ENCODE measurements at regions not wholly inside any gene's neighbourhood (a gene's known extent, or its start where the extent isn't known, plus 50 kb on each side); places are given as distances from the start of the nearest gene placed in this dataset.

- intact Hi-C loops (cut with micrococcal nuclease) = no loop called here
- no peak overlapping the region for H3K9ac ChIP-seq (ENCODE audit: insufficient read depth, low read length, poor library complexity, severe bottlenecking)
- H3K27ac ChIP-seq (ENCODE audit: low read depth in 1 of 2, low read length in 2 of 2) = no peak overlapping the region
- WGBS (ENCODE audit: insufficient coverage) = 63% methylated on average over 3 of the region's 4 CpGs
- TF ChIP-seq CTCF (IDR thresholded peaks at IDR 0.05) = no peak
- no peak overlapping the region for H3K4me2 ChIP-seq (replicated peaks; ENCODE audit: extremely low read depth, low read length, poor library complexity, severe bottlenecking)
- DNase-seq = no peak
- no peaks in the 10 kb centered on the region for H3K4me1 Mint-ChIP-seq
- H3K9me3 Mint-ChIP-seq = peaks cover 0 to 2% (median 0%) of the 10 kb centered on the region in 7 donors
- H3K27me3 Mint-ChIP-seq (ENCODE audit: low read depth in 3 of 3) = no peaks in the 10 kb centered on the region
- no peaks in the 10 kb centered on the region for H3K27me3 ChIP-seq (ENCODE audit: control insufficient read depth in 2 of 2, insufficient read depth in 2 of 2, low read length in 2 of 2)
- H3K4me3 Mint-ChIP-seq = no peak overlapping the region
- H3K36me3 ChIP-seq (replicated peaks in 1 of 2; ENCODE audit: control insufficient read depth in 1 of 2, insufficient read depth in 2 of 2, low read length in 2 of 2) = no peaks in the 10 kb centered on the region
- H3K4me1 ChIP-seq (ENCODE audit: control insufficient read depth in 1 of 2, insufficient read depth in 2 of 2, low read length in 2 of 2) = no peaks in the 10 kb centered on the region
- H3K9me3 ChIP-seq (replicated peaks in 1 of 2; ENCODE audit: control insufficient read depth in 1 of 2, insufficient read depth in 1 of 2, low read length in 2 of 2) = no peaks in the 10 kb centered on the region
- H3K27ac Mint-ChIP-seq = no peak overlapping the region
- no peaks in the 10 kb centered on the region for H3K36me3 Mint-ChIP-seq
- H3K79me2 ChIP-seq (ENCODE audit: insufficient read depth, low read length) = no peaks in the 10 kb centered on the region
- H4K20me1 ChIP-seq (ENCODE audit: insufficient read depth, low read length) = no peaks in the 10 kb centered on the region
- no peak overlapping the region for H2AFZ ChIP-seq (ENCODE audit: insufficient read depth, low read depth, low read length, poor library complexity, severe bottlenecking)
- no peak overlapping the region for H3K4me3 ChIP-seq (replicated peaks in 1 of 3; ENCODE audit: low read depth in 2 of 3, low read length in 3 of 3)
Observed at GRCh38 chr12:29901585-29901984, 117.8 kb upstream of the TMTC1 start.

- WGBS (ENCODE audit: insufficient coverage) = no CpG with 5 or more reads among the region's 2 CpGs
- Histone ChIP-seq H3K9ac (ENCODE audit: insufficient read depth, low read length, poor library complexity, severe bottlenecking) (no peak overlapping the region), H3K4me3 (replicated peaks in 1 of 3; ENCODE audit: low read depth in 2 of 3, low read length in 3 of 3) (no peak overlapping the region), H3K27ac (ENCODE audit: low read depth in 1 of 2, low read length in 2 of 2) (no peak overlapping the region), H3K79me2 (ENCODE audit: insufficient read depth, low read length) (no peaks in the 10 kb centered on the region), H3K9me3 (replicated peaks in 1 of 2; ENCODE audit: control insufficient read depth in 1 of 2, insufficient read depth in 1 of 2, low read length in 2 of 2) (no peaks in the 10 kb centered on the region), H4K20me1 (ENCODE audit: insufficient read depth, low read length) (no peaks in the 10 kb centered on the region), H3K27me3 (ENCODE audit: control insufficient read depth in 2 of 2, insufficient read depth in 2 of 2, low read length in 2 of 2) (no peaks in the 10 kb centered on the region), H3K4me1 (ENCODE audit: control insufficient read depth in 1 of 2, insufficient read depth in 2 of 2, low read length in 2 of 2) (no peaks in the 10 kb centered on the region), H2AFZ (ENCODE audit: insufficient read depth, low read depth, low read length, poor library complexity, severe bottlenecking) (no peak overlapping the region), H3K36me3 (replicated peaks in 1 of 2; ENCODE audit: control insufficient read depth in 1 of 2, insufficient read depth in 2 of 2, low read length in 2 of 2) (no peaks in the 10 kb centered on the region), H3K4me2 (replicated peaks; ENCODE audit: extremely low read depth, low read length, poor library complexity, severe bottlenecking) (no peak overlapping the region)
- no peak for TF ChIP-seq CTCF (IDR thresholded peaks at IDR 0.05)
- no peak overlapping the region for H3K4me3 Mint-ChIP-seq
- H3K9me3 Mint-ChIP-seq = peaks cover 0 to 2% (median 0%) of the 10 kb centered on the region in 7 donors
- intact Hi-C loops (cut with micrococcal nuclease) = no loop called here
- H3K27me3 Mint-ChIP-seq (ENCODE audit: low read depth in 3 of 3) = peaks cover 0 to under 1% (median 0%) of the 10 kb centered on the region in 3 donors
- no peak overlapping the region for H3K27ac Mint-ChIP-seq
- no peaks in the 10 kb centered on the region for H3K4me1 Mint-ChIP-seq
- no peaks in the 10 kb centered on the region for H3K36me3 Mint-ChIP-seq
- DNase-seq = no peak
Observed at GRCh38 chr12:29899212-29899931, 115.6 kb upstream of the TMTC1 start.
